Epithelial cell of proximal tubule (primary cell): ENCODE measurements at regions not wholly inside any gene's neighbourhood (a gene's known extent, or its start where the extent isn't known, plus 50 kb on each side); places are given as distances from the start of the nearest gene placed in this dataset.

Source experiments
- DNase-seq: peaks from one replicate; pipeline ENCODE4 v3.0.0-alpha.2; 2011; ENCODE audit warnings: low read depth
- H3K4me3 ChIP-seq: 2 replicates; pipeline ENCODE4 v1.5.1; 2011; ENCODE audit warnings: low read depth, mild to moderate bottlenecking, low read length
- CTCF ChIP-seq: conservative IDR thresholded peaks from 2 replicates; pipeline ENCODE4 v1.5.1; 2012; ENCODE audit warnings: low read depth, mild to moderate bottlenecking, low read length

GRCh38 chr5:172588380-172588779, 52.7 kb upstream of the NEURL1B start:
- no peak for TF ChIP-seq CTCF
- H3K4me3 ChIP-seq: no peak overlapping the region
- no peak for DNase-seq

GRCh38 chr5:172587061-172587405, 54.0 kb upstream of the NEURL1B start:
- H3K4me3 ChIP-seq: no peak overlapping the region
- no peak for DNase-seq
- no peak for TF ChIP-seq CTCF

- TF ChIP-seq CTCF: no peak
- H3K4me3 ChIP-seq: no peak overlapping the region
- DNase-seq: no peak
Measured at GRCh38 chr5:172586125-172587060, 54.7 kb upstream of the NEURL1B start.

- DNase-seq: no peak
- TF ChIP-seq CTCF: no peak
- no peak overlapping the region for H3K4me3 ChIP-seq
Measured at GRCh38 chr5:172585114-172585513, 55.9 kb upstream of the NEURL1B start.

- no peak for TF ChIP-seq CTCF
- H3K4me3 ChIP-seq: no peak overlapping the region
Measured at GRCh38 chr5:172584638-172585037, 56.4 kb upstream of the NEURL1B start.

GRCh38 chr5:172583931-172584511, 57.0 kb upstream of the NEURL1B start:
- TF ChIP-seq CTCF: no peak
- DNase-seq: no peak
- no peak overlapping the region for H3K4me3 ChIP-seq

More at GRCh38 chr5:172584638-172585037, 56.4 kb upstream of the NEURL1B start:
- no peak for DNase-seq

- DNase-seq: no peak
- H3K4me3 ChIP-seq: no peak overlapping the region
- TF ChIP-seq CTCF: no peak
Measured at GRCh38 chr5:172582940-172583339, 58.1 kb upstream of the NEURL1B start.
